MM.1S (cell line): ENCODE measurements at regions not wholly inside any gene's neighbourhood (a gene's known extent, or its start where the extent isn't known, plus 50 kb on each side); places are given as distances from the start of the nearest gene placed in this dataset.

ENCODE experiments used
- DNase-seq: peaks from one replicate; pipeline ENCODE4 v3.0.0-alpha.2; 2015
- H2AFZ ChIP-seq: fragments of 300-600 bp; sonication (generic); 2 replicates; pipeline ENCODE4 v1.6.0; 2016; ENCODE audit warnings: antibody characterized with exemption, low read length
- H3F3A ChIP-seq: fragments of 300-600 bp; sonication (generic); 2 replicates; pipeline ENCODE4 v1.6.1; 2016; ENCODE audit warnings: mild to moderate bottlenecking, antibody characterized with exemption, low read length, moderate library complexity, mixed read lengths; ENCODE audit not compliant: insufficient read depth
- H3K27ac ChIP-seq: fragments of 300-600 bp; sonication (generic); 2 replicates; pipeline ENCODE4 v1.5.1; 2016; ENCODE audit warnings: mild to moderate bottlenecking, low read length
- H3K27me3 ChIP-seq: fragments of 300-600 bp; sonication (generic); replicated peaks from 2 replicates; pipeline ENCODE4 v1.6.0; 2016; ENCODE audit warnings: low read length; ENCODE audit not compliant: insufficient read depth
- H3K36me3 ChIP-seq: fragments of 300-600 bp; sonication (generic); replicated peaks from 2 replicates; pipeline ENCODE4 v1.6.1; 2016; ENCODE audit warnings: mild to moderate bottlenecking, low read length, mixed read lengths; ENCODE audit not compliant: insufficient read depth
- H3K4me1 ChIP-seq: fragments of 300-600 bp; sonication (generic); 2 replicates; pipeline ENCODE4 v1.6.1; 2016; ENCODE audit warnings: low read length, mixed read lengths
- H3K4me2 ChIP-seq: fragments of 300-600 bp; sonication (generic); 2 replicates; pipeline ENCODE4 v1.6.0; 2016; ENCODE audit warnings: low read depth, low read length
- H3K4me3 ChIP-seq: fragments of 300-600 bp; sonication (generic); 2 replicates; pipeline ENCODE4 v1.5.1; 2016; ENCODE audit warnings: low read length, mixed read lengths
- H3K79me2 ChIP-seq: fragments of 300-600 bp; sonication (generic); 2 replicates; pipeline ENCODE4 v1.6.1; 2016; ENCODE audit warnings: mixed run types, low read length, mixed read lengths
- H3K9ac ChIP-seq: fragments of 300-600 bp; sonication (generic); 2 replicates; pipeline ENCODE4 v1.6.1; 2016; ENCODE audit warnings: low read length, mixed read lengths
- H3K9me2 ChIP-seq: fragments of 300-600 bp; sonication (generic); replicated peaks from 2 replicates; pipeline ENCODE4 v1.6.1; 2016; ENCODE audit warnings: mild to moderate bottlenecking, low read length, mixed read lengths; ENCODE audit not compliant: insufficient read depth
- H3K9me3 ChIP-seq: fragments of 300-600 bp; sonication (generic); replicated peaks from 2 replicates; pipeline ENCODE4 v1.6.1; 2016; ENCODE audit warnings: mild to moderate bottlenecking, low read length, mixed read lengths; ENCODE audit not compliant: insufficient read depth
- H4K20me1 ChIP-seq: fragments of 300-600 bp; sonication (generic); 2 replicates; pipeline ENCODE4 v1.6.1; 2016; ENCODE audit warnings: mild to moderate bottlenecking, low read length, moderate library complexity, mixed read lengths; ENCODE audit not compliant: insufficient read depth
- CTCF ChIP-seq: fragments of 300-600 bp; sonication (generic); IDR thresholded peaks from 2 replicates; pipeline ENCODE4 v1.5.1; 2016; ENCODE audit warnings: antibody characterized with exemption, low read length, mixed read lengths
- EZH2 ChIP-seq: fragments of 300-600 bp; sonication (generic); optimal IDR thresholded peaks from 2 replicates; pipeline ENCODE3; 2017; ENCODE audit warnings: low read depth, mild to moderate bottlenecking, antibody characterized with exemption, low read length, mixed read lengths
- EZH2phosphoT487 ChIP-seq: fragments of 300-600 bp; sonication (generic); IDR thresholded peaks from 2 replicates; pipeline ENCODE4 v1.6.1; 2018; ENCODE audit warnings: antibody characterized with exemption, low read length

GRCh38 chr20:6622041-6622440, 145.4 kb upstream of the BMP2 start:
- no peak for DNase-seq
- Histone ChIP-seq H4K20me1 (no peaks in the 10 kb centered on the region), H3K27me3 (no peaks in the 10 kb centered on the region), H3K9me2 (no peaks in the 10 kb centered on the region), H3F3A (no peaks in the 10 kb centered on the region), H3K4me1 (0 out of 2 replicates have a peak, but pooled peaks cover 9% of the 10 kb centered on the region), H3K27ac (no peak overlapping the region), H3K36me3 (no peaks in the 10 kb centered on the region), H3K4me2 (no peak overlapping the region), H2AFZ (no peak overlapping the region), H3K4me3 (no peak overlapping the region), H3K9ac (no peak overlapping the region), H3K9me3 (no peaks in the 10 kb centered on the region), H3K79me2 (no peaks in the 10 kb centered on the region)
- TF ChIP-seq EZH2phosphoT487 (no peak), EZH2 (no peak), CTCF (no peak)

- Histone ChIP-seq H3K9me3 (no peaks in the 10 kb centered on the region), H4K20me1 (no peaks in the 10 kb centered on the region), H3K27ac (no peak overlapping the region), H3K9me2 (no peaks in the 10 kb centered on the region), H2AFZ (no peak overlapping the region), H3K4me3 (no peak overlapping the region), H3K4me1 (no peaks in the 10 kb centered on the region), H3K27me3 (no peaks in the 10 kb centered on the region), H3K36me3 (no peaks in the 10 kb centered on the region), H3K79me2 (no peaks in the 10 kb centered on the region), H3K9ac (no peak overlapping the region), H3F3A (no peaks in the 10 kb centered on the region), H3K4me2 (no peak overlapping the region)
- TF ChIP-seq EZH2phosphoT487 (no peak), EZH2 (no peak), CTCF (no peak)
- DNase-seq, result no peak
Measured at GRCh38 chr20:6618051-6618450, 149.4 kb upstream of the BMP2 start.

- no peaks in the 10 kb centered on the region for H3K79me2 ChIP-seq
- no peak overlapping the region for H2AFZ ChIP-seq
- H3K27ac ChIP-seq, result no peak overlapping the region
- H3F3A ChIP-seq, result no peaks in the 10 kb centered on the region
- H3K36me3 ChIP-seq, result no peaks in the 10 kb centered on the region
- H3K9me3 ChIP-seq, result no peaks in the 10 kb centered on the region
- H3K9me2 ChIP-seq, result no peaks in the 10 kb centered on the region
- H3K4me3 ChIP-seq, result no peak overlapping the region
- H3K4me2 ChIP-seq, result no peak overlapping the region
- no peak overlapping the region for H3K9ac ChIP-seq
- H4K20me1 ChIP-seq, result no peaks in the 10 kb centered on the region
- H3K27me3 ChIP-seq, result no peaks in the 10 kb centered on the region
- H3K4me1 ChIP-seq, result no peaks in the 10 kb centered on the region
- DNase-seq, result no peak
- no peak for TF ChIP-seq CTCF
- no peak for TF ChIP-seq EZH2
- TF ChIP-seq EZH2phosphoT487, result no peak
Measured at GRCh38 chr20:6616421-6616820, 151.1 kb upstream of the BMP2 start.
